Left cardiac atrium (tissue), 4 donors: ENCODE measurements at regions not wholly inside any gene's neighbourhood (a gene's known extent, or its start where the extent isn't known, plus 50 kb on each side); places are given as distances from the start of the nearest gene placed in this dataset.
"Not testable (repeated sequence)": the region's sequence is repeated elsewhere in the genome, so short reads cannot be mapped to it uniquely, and the experiment has no call there.

Experiments used
- ATAC-seq, 2 donors: fragments of 200-7000 bp; cut with Tn5 transposase; one replicate each; pipeline ENCODE4 v1.9.1; 2020; ENCODE audit warnings: mild to moderate bottlenecking in 2 of 2, moderate library complexity in 2 of 2
- DNase-seq: peaks from one replicate; pipeline ENCODE4 v3.0.0-alpha.2; 2020
- intact Hi-C, 2 donors: fragments of 100-400 bp; cut with DNase I; formaldehyde crosslinking; loops; one replicate each; pipeline versions ENCODE4 v1.14.1 to v1.15.1; 2022 to 2023
- donor health status: DM: no; HTN: yes; CAD: no.
- donor health status: DM: no; HTN: yes; CAD: no; lungs with severe emphysema.
- donor health status: DM: yes; HTN: yes; CAD: no.
- donor health status: Dilated cardiomyopathy.

DNA sequence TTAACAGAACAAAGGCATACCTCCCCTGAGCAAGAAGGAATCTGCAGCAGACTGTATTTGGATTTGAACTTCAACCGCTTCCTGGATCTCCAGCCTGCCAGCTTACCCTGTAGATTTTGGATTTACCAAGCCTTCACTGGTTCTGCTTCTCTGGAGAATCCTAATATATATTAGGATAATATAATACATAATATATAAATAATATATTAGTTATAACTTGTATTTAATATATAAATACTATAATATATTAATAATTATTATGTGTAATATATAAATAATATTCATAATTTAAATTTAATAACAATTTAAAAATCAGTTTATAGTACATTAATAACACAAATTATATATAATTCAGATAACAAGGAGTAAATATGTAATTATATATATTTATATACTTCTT is 121.4 kb downstream of the COX18 start:
- DNase-seq = no peak
- no peak for ATAC-seq
- intact Hi-C loops = no loop called here

DNA sequence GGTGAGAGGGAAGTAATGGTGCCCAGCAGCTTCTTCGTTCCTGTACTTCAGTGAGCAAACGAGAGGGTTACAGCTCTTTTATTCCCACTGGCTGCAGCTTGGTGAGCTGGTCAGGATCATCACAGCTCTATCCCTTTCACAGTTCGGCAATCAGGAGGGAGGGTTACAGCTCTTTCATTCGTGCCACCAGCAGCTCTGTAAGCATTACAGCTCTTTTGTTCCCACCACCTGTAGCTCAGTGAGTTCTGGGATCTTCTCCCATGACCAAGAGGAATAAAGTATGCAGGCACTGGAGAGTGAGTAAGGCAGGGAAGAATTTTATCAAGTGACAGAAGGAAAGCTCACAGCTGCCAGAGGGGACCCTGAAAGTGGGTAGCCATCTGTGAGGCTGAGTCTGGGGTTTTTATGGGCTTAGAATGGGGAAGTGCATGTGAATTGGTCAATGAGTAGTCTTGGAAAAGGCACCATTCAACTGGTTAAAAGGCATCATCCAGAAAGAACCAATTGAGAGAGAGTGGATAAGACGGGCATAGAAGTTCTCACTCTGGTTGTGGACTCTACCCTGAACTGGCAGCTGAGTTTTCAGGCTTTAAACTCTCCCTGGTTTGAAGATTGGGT is 123.7 kb downstream of the COX18 start:
- intact Hi-C loops = no loop called here
- no peak for ATAC-seq
- DNase-seq = no peak

- ATAC-seq = no peak
- intact Hi-C loops = no loop called here
- DNase-seq = no peak
Observed at GRCh38 chr4:72942565-72942964, 127.0 kb downstream of the COX18 start.

GRCh38 chr4:72938516-72938915 is 131.0 kb downstream of the COX18 start:
- no peak for ATAC-seq
- intact Hi-C loops = no loop called here
- no peak for DNase-seq

DNA sequence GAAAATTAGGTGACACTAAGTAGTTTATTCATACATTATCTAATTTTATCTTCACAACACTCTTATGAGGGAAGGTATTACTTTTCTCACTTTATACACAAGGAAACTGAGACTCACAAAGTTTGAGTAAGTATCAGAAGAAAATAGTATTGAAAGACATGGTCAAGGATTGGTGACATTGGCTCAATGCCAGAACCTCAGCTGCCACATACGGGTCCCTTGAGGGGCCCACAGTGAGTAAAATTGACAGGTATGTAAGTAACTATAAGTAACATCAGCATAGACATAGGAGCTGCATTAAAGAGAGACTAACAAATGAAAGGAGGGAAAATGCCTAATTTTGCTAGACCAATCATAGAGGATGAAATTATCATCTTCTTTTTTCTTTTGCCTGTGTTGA is 134.1 kb downstream of the COX18 start:
- no peak for DNase-seq
- intact Hi-C loops = no loop called here
- no peak for ATAC-seq

- intact Hi-C loops = no loop called here
- DNase-seq (no peak), ATAC-seq (no peak)
Observed at GRCh38 chr4:72933029-72933428, 136.5 kb downstream of the COX18 start.

DNA sequence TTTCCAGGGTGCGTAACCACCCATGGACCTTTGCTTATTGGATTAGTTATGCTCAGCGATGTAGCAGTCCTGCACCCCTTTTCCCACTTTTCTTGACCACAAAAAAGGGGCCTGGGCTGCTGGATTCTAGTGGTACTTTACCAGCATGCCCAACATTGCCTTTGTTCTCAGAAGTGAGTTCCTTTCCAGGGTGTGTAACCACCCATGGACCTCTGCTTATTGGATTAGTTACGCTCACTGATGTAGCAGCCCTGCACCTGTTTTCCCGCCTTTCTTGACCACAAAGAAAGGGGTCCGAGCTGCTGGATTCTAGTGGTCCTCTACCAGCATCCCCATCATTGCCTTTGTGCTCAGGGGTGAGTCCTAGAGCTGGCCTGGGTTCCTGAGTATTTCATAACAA is 138.2 kb downstream of the COX18 start:
- no peak for ATAC-seq
- intact Hi-C loops = no loop called here

GRCh38 chr4:72929596-72930274 is 139.8 kb downstream of the COX18 start:
- ATAC-seq, DNase-seq, intact Hi-C loops: not testable (repeated sequence)

More for the DNA sequence above, 138.2 kb downstream of the COX18 start:
- DNase-seq = no peak

- ATAC-seq = no peak
- intact Hi-C loops = no loop called here
- no peak for DNase-seq
Observed at GRCh38 chr4:72924814-72925213, 144.7 kb downstream of the COX18 start.

DNA sequence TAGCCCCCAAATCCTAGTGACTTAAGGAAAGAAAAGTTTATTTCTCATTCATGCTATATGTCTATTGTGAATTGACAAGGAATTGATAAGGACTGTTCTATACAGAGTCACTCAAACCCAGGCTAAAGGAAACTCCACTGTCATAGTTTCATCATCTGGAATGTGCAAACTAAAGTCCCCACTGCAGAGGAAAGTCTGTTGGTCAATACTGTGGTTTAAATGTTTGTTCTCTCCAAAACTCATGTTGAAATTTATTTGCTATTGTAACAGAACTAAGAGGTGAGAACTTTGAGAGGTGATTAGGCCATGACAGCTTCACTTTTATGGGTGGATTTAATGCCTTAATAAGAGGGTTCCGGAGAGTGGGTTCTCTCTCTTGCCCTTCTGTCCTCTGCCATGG is 149.6 kb downstream of the COX18 start:
- ATAC-seq (no peak), DNase-seq (no peak)
- intact Hi-C loops = no loop called here

DNA sequence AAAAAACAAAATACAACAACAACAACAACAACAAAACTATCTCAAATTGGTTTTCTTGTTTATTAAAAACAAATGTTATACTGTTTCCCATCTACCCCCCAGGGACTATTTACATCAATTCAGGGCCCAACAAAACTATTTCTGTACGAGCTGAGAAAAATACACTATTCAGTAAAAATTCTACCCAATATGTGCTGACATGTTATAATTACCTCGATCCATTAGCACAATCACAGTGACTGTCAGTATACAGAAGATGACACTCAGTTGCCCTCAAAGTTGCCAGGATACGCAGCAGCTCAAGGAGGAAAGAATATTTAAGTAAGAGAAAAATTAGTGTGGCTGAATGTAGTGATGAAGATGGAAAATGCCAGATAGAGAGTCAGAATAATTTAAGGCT is 150.1 kb downstream of the COX18 start:
- ATAC-seq = no peak
- DNase-seq = no peak
- intact Hi-C loops = no loop called here

- intact Hi-C loops = no loop called here
- no peak for DNase-seq
Observed at GRCh38 chr4:72918362-72918761, 151.2 kb downstream of the COX18 start.

DNA sequence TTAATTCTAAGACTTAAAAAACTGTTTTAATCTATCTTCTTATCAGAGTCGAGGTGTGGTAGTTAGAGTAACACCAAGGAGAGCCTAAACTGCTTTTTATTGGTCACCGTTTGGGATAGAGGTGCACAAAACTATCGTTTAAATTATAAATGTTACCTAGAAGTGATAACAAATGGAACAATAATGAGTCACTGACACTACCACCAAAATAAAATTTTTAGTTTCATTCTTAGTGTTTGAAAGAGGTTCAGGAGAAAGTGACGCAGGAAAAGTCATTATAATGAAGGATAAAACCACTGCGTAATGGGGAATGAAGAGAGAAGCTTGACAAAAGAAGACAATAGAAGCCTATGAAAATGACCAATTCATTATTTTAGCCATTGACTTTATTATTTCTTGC is 158.2 kb downstream of the COX18 start:
- intact Hi-C loops = no loop called here
- DNase-seq (no peak), ATAC-seq (no peak)

More at GRCh38 chr4:72918362-72918761, 151.2 kb downstream of the COX18 start:
- ATAC-seq = no peak

DNA sequence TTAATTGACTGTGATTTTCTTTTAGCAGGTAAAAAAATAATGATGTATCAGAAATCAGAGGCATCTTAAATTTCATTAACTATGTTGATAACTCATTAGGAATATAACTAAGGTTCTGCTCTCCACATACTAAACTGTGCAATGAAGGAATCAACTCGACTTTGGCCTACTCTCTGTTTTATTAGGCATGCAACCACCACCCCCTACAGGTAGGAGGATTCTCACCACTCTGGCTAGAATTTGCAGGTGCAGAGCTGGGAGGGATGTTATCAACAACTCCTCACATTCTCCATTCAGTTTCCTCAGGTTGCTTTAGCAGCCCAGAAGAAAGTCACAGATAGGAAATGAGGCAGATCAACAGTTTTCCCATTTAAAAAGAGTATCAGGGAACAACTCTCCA is 160.1 kb downstream of the COX18 start:
- no peak for DNase-seq
- intact Hi-C loops = no loop called here
- ATAC-seq = peak; percentile 41 to 78

- ATAC-seq = no peak
- DNase-seq = no peak
- intact Hi-C loops = no loop called here
Observed at GRCh38 chr4:72902354-72902753, 167.2 kb downstream of the COX18 start.

- intact Hi-C loops = no loop called here
- DNase-seq (no peak), ATAC-seq (no peak)
Observed at GRCh38 chr4:72901553-72901952, 168.0 kb downstream of the COX18 start.

DNA sequence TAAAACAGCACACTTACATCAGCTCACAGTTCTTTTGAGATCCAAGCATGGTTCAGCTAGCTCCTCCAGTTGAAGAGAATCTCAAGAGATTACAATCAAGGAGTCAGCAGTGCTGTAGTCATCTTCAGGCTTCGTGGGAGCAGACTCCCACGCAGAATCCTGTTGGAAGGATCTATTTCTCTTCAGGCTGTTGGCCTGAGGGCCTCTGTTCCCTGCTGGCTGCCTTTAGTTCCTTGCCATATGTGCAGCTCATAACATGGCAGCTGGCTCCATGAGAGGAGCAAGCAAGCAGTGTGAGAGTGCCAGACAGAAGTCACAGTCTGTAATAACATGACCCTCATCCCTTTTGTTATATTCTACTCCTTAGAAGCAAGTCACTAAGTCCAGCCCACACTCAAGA is 168.6 kb downstream of the COX18 start:
- intact Hi-C loops = no loop called here

GRCh38 chr4:72899621-72900020 is 169.9 kb downstream of the COX18 start:
- intact Hi-C loops = no loop called here
- no peak for ATAC-seq
- DNase-seq = no peak

More for the DNA sequence above, 168.6 kb downstream of the COX18 start:
- ATAC-seq (peak in 1 of 2 donors; percentile 51), DNase-seq (peak; percentile 19)

GRCh38 chr4:72899214-72899613 is 170.3 kb downstream of the COX18 start:
- no peak for DNase-seq
- no peak for ATAC-seq
- intact Hi-C loops = no loop called here

DNA sequence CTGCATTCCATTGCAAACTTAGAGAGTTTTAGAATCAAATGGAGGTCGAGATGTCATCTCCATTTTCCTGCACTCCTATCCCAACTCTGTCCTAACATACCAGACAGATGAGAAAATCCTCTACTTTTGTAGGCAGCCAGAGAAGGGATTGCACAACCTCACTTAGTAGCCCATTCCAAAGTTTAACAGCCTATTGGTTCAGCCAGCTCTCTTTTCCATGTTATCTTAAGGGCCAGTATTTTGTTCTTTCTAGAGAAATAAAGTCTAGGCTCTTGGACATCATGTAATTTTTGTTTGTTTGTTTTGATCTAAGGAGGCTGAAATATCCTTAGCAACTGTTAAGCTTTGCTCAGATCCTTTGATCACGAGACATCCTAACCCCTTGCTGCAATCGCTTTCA is 173.0 kb downstream of the COX18 start:
- ATAC-seq = peak; percentile 94 to 96
- DNase-seq = no peak
- intact Hi-C loops = no loop called here

DNA sequence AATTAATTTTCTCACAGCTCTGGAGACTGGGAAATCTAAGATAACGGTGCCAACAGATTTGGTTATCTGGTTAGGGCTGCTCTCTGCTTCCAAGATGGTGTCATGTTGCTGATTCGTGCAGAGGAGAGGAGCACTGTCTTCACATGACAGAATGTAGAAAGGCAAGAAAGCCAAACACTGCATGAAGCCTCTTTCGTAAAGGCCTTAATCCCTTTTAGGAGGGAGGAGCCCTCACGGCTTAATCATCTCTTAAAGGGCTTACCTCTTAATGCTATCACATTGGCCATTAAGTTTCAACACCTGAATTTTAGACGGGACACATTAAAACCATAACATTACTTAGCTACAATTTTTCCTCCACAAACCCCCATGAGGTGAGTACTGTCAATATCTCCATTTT is 174.1 kb downstream of the COX18 start:
- intact Hi-C loops = no loop called here
- DNase-seq (no peak), ATAC-seq (peak in 1 of 2 donors; percentile 80)
